GM23248 (cell line): ENCODE measurements at regions not wholly inside any gene's neighbourhood (a gene's known extent, or its start where the extent isn't known, plus 50 kb on each side); places are given as distances from the start of the nearest gene placed in this dataset.

Source experiments
- EZH2 ChIP-seq: fragments of 200-600 bp; sonication (generic); IDR thresholded peaks from 2 replicates; pipeline ENCODE4 v1.6.1; 2018; ENCODE audit warnings: antibody characterized with exemption, mild to moderate bottlenecking; ENCODE audit not compliant: insufficient read depth, poor library complexity, severe bottlenecking
- EZH2phosphoT487 ChIP-seq: fragments of 200-600 bp; sonication (generic); IDR thresholded peaks from 2 replicates; pipeline ENCODE4 v1.6.1; 2018; ENCODE audit warnings: antibody characterized with exemption, moderate library complexity, mild to moderate bottlenecking, low read depth; ENCODE audit not compliant: insufficient read depth

- no peak for TF ChIP-seq EZH2phosphoT487
- no peak for TF ChIP-seq EZH2
Measured at GRCh38 chr5:67317603-67318002, 121.0 kb upstream of the CD180 start.
